NCI-H524 (cell line): ENCODE measurements at regions not wholly inside any gene's neighbourhood (a gene's known extent, or its start where the extent isn't known, plus 50 kb on each side); places are given as distances from the start of the nearest gene placed in this dataset.
"Not testable (repeated sequence)": the region's sequence is repeated elsewhere in the genome, so short reads cannot be mapped to it uniquely, and the experiment has no call there.

Source experiments
- DNase-seq, 2 experiments: peaks; one replicate each; lab custom pipeline; 2025; lab: John Stamatoyannopoulos, UW

- no peak for DNase-seq
Measured at GRCh38 chr12:17097674-17098073, 491.7 kb upstream of the LMO3 start.

DNA sequence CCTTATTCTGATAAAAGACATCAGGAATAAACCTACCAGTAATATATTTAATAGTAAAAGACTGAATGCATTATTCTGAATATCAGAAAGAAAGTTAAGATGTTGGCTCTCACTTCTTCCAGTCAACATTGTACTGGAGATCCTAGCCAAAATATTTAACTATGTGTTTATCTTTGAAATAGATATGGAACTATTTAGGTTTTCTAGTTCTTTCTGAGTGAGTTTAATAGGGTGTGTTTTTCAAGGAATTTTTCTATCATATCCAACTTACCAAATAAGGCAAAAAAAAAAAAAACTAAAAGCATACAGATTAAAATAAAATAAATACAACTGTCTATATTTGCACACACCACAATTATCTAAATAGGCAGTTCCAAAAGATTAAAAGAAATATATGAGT is 478.9 kb upstream of the LMO3 start:
- no peak for DNase-seq

GRCh38 chr12:17079251-17079909 is 473.4 kb upstream of the LMO3 start:
- DNase-seq = no peak

GRCh38 chr12:17077594-17077993 is 471.6 kb upstream of the LMO3 start:
- no peak for DNase-seq

DNA sequence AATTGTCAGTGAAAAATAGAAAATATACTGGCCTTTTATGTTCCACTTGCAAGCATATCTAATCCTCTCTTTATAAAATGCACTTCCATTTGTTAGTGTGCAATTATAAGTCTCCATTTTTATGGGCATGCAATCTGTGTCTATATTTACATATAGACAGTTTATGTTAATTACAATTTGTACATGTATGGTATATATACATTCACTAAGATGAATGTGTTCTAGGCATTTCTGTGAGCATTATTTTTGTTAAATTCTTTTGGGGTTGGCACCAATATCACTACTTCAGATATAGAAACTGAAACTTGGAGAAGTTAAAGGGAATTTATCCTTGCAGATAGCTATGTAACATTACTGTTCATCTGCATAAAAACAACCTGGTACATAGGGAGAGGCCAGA is 470.8 kb upstream of the LMO3 start:
- no peak for DNase-seq

DNA sequence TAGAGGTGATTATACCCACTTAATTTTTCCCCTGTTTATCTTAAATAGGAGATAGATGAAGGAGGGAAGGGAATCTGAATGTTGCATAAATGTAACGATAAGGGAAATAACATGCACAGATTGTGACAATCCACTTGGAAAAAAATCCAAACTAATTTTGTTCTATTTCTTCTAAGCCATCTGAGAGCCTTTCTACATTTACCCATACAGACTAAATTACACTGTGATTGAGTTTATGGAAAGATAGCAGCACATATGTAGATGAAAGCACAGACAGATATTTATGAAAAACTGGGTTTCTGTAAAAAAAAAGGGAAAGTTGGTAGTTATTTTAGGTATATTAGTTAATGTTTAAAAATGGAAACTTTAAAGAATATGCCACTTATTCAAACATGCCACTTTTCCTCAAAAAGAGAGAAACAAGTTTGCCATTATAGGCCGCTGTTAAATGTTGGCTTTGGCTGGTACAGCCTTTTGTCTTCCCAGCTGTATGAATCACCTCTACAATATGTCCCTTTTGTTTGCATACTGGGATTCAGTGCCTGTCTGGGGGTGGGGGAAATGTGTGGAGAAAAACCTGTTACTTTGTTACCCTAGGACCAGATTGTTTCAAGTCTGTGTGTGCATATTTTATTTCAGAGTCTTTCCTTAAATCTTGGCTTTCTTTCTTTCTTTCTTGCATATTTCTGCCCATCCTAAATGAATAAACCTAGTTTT is 470.2 kb upstream of the LMO3 start:
- DNase-seq = peak in 1 of 2 experiments; percentile 6

- DNase-seq = no peak
Measured at GRCh38 chr12:17064834-17065233, 458.9 kb upstream of the LMO3 start.

- DNase-seq = no peak
Measured at GRCh38 chr12:17062267-17063036, 456.5 kb upstream of the LMO3 start.

DNA sequence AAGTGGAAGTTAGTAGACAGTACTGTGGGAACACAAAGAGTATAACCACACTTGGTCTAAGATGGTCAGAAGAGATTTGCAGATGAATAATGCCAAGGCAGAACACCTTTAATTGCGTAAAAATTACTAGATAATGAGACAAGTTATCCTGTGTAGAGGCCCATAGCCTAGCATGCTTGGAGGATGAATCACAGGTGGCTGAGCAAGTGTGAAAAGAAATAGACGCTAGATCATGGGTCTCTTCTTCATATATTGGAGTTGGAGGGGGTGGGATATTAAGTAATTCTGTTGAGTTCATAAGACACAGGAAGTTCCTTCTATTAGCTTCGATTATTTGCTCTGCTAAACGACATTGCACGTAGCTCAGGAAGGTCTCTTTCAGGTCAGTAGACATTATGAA is 454.3 kb upstream of the LMO3 start:
- DNase-seq = no peak

GRCh38 chr12:17056546-17056945 is 450.6 kb upstream of the LMO3 start:
- no peak for DNase-seq

- no peak for DNase-seq
Measured at GRCh38 chr12:17038923-17039322, 433.0 kb upstream of the LMO3 start.

GRCh38 chr12:17035372-17035771 is 429.4 kb upstream of the LMO3 start:
- no peak for DNase-seq

GRCh38 chr12:17030338-17030737 is 424.4 kb upstream of the LMO3 start:
- DNase-seq = no peak

- DNase-seq = no peak
Measured at GRCh38 chr12:17028348-17028747, 422.4 kb upstream of the LMO3 start.

DNA sequence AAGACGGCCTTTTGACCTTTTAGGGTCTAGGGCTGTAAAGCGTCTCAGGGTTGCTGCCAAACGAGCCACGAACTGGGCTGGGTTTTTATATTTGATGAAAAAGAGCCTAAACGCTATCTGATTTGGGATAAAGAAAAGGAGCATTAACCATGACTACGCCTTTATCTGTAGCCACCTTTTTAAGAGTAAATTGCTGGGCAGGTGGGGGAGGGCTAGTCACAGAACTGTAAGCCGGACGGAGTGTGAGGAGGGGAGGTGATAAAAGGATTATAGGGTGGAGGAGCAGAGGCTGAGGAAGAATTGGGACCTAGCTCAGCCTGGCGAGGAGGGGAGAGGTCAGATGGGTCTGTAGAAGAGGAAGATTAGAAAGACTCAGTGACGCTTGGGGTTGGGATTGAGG is 419.5 kb upstream of the LMO3 start:
- not testable (repeated sequence) for DNase-seq

- no peak for DNase-seq
Measured at GRCh38 chr12:17020765-17021164, 414.8 kb upstream of the LMO3 start.

DNA sequence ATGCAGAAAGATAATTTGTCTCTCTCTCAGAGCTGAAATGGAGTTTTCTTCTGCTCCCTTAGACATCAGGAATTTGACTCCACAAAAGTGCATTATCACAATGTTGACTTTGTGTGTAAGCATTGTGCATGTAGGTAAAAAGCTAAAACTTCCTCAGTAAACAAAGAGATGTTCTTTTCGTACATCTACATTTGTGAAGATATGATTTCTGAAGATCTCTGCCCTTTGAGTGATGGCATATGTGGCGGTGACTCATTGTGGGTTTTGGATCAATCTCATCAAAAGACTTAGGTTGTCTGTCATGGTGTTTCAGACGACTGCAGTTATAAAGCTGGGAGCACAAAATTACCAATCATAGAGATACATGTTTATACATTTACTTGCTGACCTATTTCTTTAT is 411.4 kb upstream of the LMO3 start:
- no peak for DNase-seq

- DNase-seq = no peak
Measured at GRCh38 chr12:17016116-17016864, 410.3 kb upstream of the LMO3 start.

DNA sequence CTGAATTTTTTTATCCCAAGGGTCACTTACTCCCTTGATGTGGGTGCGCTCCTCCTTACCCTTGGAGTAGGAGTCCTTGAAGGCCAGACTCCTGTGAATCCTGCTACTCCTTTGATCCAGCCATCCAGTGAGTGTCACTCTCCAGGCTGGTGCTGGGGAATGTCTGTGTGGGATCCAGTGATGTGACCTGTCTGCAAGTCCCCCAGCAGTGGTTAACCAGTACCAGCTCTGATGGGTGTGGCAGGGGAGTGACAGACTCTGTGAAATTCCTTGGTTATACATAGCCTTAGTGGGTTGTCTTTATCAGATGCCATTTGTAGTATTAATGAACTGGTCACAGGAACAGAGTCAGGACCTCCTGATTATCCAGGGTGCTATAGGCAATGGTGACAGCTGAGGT is 409.5 kb upstream of the LMO3 start:
- DNase-seq = no peak

DNA sequence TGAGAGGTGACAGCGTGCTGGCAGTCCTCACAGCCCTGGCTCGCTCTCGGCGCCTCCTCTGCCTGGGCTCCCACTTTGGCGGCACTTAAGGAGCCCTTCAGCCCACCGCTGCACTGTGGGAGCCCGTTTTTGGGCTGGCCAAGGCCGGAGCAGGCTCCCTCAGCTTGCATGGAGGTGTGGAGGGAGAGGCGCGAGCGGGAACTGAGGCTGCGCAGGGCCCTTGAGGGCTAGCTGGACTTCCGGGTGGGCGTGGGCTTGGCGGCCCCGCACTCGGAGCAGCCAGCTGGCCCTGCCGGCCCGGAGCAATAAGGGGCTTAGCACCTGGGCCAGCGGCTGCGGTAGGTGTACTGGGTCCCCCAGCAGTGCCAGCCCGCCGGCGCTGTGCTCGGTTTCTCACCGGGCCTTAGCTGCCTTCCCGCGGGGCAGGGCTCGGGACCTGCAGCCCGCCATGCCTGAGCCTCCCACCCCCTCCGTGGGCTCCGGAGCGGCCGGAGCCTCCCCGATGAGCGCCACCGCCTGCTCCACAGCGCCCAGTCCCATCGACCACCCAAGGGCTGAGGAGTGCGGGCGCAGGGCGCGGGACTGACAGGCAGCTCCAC is 401.6 kb upstream of the LMO3 start:
- DNase-seq = not testable (repeated sequence)

GRCh38 chr12:16998538-16998937 is 392.6 kb upstream of the LMO3 start:
- DNase-seq = not testable (repeated sequence)

DNA sequence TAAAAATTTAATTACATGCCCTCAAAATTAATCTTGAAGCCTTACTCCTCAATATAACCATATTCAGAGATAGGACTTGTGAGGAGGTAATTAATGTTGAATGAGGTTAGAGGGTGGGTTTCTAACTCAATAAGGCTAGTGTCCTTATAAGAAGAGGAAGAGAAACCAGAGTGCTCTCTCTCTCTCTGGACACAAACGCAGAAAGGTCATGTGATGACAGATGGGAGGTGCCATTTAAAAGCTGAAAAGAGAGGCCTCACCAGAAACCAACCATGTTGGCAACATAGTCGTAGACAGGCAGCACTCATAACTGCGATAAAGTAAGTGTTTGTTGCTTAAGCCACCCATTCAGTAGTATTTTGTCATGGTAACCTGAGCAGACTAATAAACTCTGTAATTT is 378.5 kb upstream of the LMO3 start:
- no peak for DNase-seq
